Testis (tissue), 2 donors: ENCODE measurements at regions not wholly inside any gene's neighbourhood (a gene's known extent, or its start where the extent isn't known, plus 50 kb on each side); places are given as distances from the start of the nearest gene placed in this dataset.

Source experiments
- DNase-seq: peaks from one replicate; pipeline ENCODE4 v3.0.0-alpha.2; 2019
- H3K27ac ChIP-seq, 2 donors: fragments of 200-600 bp; sonication (generic); one replicate each; pipeline ENCODE4 v1.5.1; 2019
- H3K27me3 ChIP-seq: fragments of 200-600 bp; sonication (generic); one replicate; pipeline ENCODE4 v1.5.1; 2019
- H3K36me3 ChIP-seq: fragments of 200-600 bp; sonication (generic); one replicate; pipeline ENCODE4 v1.5.1; 2017; ENCODE audit warnings: low read depth; ENCODE audit errors: missing control alignments
- H3K4me1 ChIP-seq: fragments of 200-600 bp; sonication (generic); one replicate; pipeline ENCODE4 v1.5.1; 2019
- H3K4me3 ChIP-seq, 2 donors: fragments of 200-600 bp; sonication (generic); one replicate each; pipeline ENCODE4 v1.5.1; 2017 to 2019
- H3K9me3 ChIP-seq: fragments of 200-600 bp; sonication (generic); one replicate; pipeline ENCODE4 v1.5.1; 2017
- CTCF ChIP-seq, 3 experiments: fragments of 450-650 bp in 2 of 3; fragments of 200-600 bp in 1 of 3; sonication (generic) in 1 of 3; IDR thresholded peaks; one replicate each; pipeline ENCODE4 v1.5.1; 2016 to 2019; ENCODE audit warnings: antibody characterized with exemption in 3 of 3, mild to moderate bottlenecking in 2 of 3, moderate library complexity in 1 of 3
- POLR2A ChIP-seq: fragments of 450-650 bp; IDR thresholded peaks from one replicate; pipeline ENCODE4 v1.6.1; 2017; ENCODE audit warnings: antibody characterized with exemption, mild to moderate bottlenecking, moderate library complexity
- WGBS, 2 donors: methylation state at CpG; one replicate each; pipeline ENCODE4 v1.1.5; 2018; 5-methylcytosine and 5-hydroxymethylcytosine counted together
- intact Hi-C: fragments of 100-400 bp; cut with DNase I; formaldehyde crosslinking; loops from one replicate; pipeline ENCODE4 v1.15.1; 2023; ENCODE audit warnings: low total_unique reads

- 56 to 68% methylated on average over 2 of the region's 2 CpGs for WGBS, 2 donors
- no peaks in the 10 kb centered on the region for H3K36me3 ChIP-seq
- intact Hi-C loops, result no loop called here
- no peaks in the 10 kb centered on the region for H3K27me3 ChIP-seq
- no peak overlapping the region for H3K4me3 ChIP-seq
- TF ChIP-seq POLR2A, result no peak
- TF ChIP-seq CTCF (IDR thresholded peaks at IDR 0.05), result no peak
- no peaks in the 10 kb centered on the region for H3K9me3 ChIP-seq
- no peak for DNase-seq
- no peak overlapping the region for H3K27ac ChIP-seq
- no peaks in the 10 kb centered on the region for H3K4me1 ChIP-seq
Observed at GRCh38 chr16:50955311-50955710, 195.8 kb downstream of the SALL1 start.

GRCh38 chr16:50954469-50954868 is 196.6 kb downstream of the SALL1 start:
- Histone ChIP-seq H3K36me3 (no peaks in the 10 kb centered on the region), H3K27me3 (no peaks in the 10 kb centered on the region), H3K4me1 (no peaks in the 10 kb centered on the region), H3K4me3 (no peak overlapping the region), H3K27ac (no peak overlapping the region), H3K9me3 (no peaks in the 10 kb centered on the region)
- TF ChIP-seq CTCF (IDR thresholded peaks at IDR 0.05) (no peak), POLR2A (no peak)
- 74 to 78% methylated on average over 9 of the region's 9 CpGs for WGBS, 2 donors
- intact Hi-C loops, result no loop called here
- DNase-seq, result no peak

- no peaks in the 10 kb centered on the region for H3K9me3 ChIP-seq
- no peak overlapping the region for H3K4me3 ChIP-seq
- no peak for DNase-seq
- no peaks in the 10 kb centered on the region for H3K27me3 ChIP-seq
- H3K36me3 ChIP-seq, result no peaks in the 10 kb centered on the region
- intact Hi-C loops, result no loop called here
- H3K27ac ChIP-seq, result no peak overlapping the region
- WGBS, 2 donors, result 85 to 87% methylated on average over 2 of the region's 2 CpGs
- TF ChIP-seq CTCF (IDR thresholded peaks at IDR 0.05) (no peak), POLR2A (no peak)
- no peaks in the 10 kb centered on the region for H3K4me1 ChIP-seq
Observed at GRCh38 chr16:50953290-50953689, 197.8 kb downstream of the SALL1 start.

GRCh38 chr16:50950955-50951354 is 200.1 kb downstream of the SALL1 start:
- Histone ChIP-seq H3K9me3 (no peaks in the 10 kb centered on the region), H3K36me3 (no peaks in the 10 kb centered on the region), H3K4me1 (no peaks in the 10 kb centered on the region), H3K27me3 (no peaks in the 10 kb centered on the region), H3K4me3 (no peak overlapping the region), H3K27ac (no peak overlapping the region)
- TF ChIP-seq POLR2A (no peak), CTCF (IDR thresholded peaks at IDR 0.05) (no peak)
- DNase-seq, result no peak
- WGBS, 2 donors, result 83 to 86% methylated on average over 3 of the region's 3 CpGs
- intact Hi-C loops, result no loop called here

GRCh38 chr16:50948268-50948930 is 202.7 kb downstream of the SALL1 start:
- H3K27me3 ChIP-seq, result no peaks in the 10 kb centered on the region
- no peak overlapping the region for H3K4me3 ChIP-seq
- H3K27ac ChIP-seq, result no peak overlapping the region
- H3K36me3 ChIP-seq, result no peaks in the 10 kb centered on the region
- WGBS, 2 donors, result 74 to 81% methylated on average over 22 of the region's 22 CpGs
- TF ChIP-seq POLR2A (no peak), CTCF (IDR thresholded peaks at IDR 0.05) (no peak)
- intact Hi-C loops, result no loop called here
- DNase-seq, result no peak
- no peaks in the 10 kb centered on the region for H3K9me3 ChIP-seq
- H3K4me1 ChIP-seq, result no peaks in the 10 kb centered on the region
